A673 (cell line): ENCODE measurements at regions not wholly inside any gene's neighbourhood (a gene's known extent, or its start where the extent isn't known, plus 50 kb on each side); places are given as distances from the start of the nearest gene placed in this dataset.

Experiments used
- CTCF ChIP-seq: fragments of 300-800, 200-600 bp; sonication (generic); conservative IDR thresholded peaks from 2 replicates; pipeline ENCODE4 v1.5.1; 2017; ENCODE audit warnings: low read depth, mild to moderate bottlenecking, antibody characterized with exemption, low read length, moderate library complexity, mixed read lengths
- EZH2 ChIP-seq: fragments of 200-600 bp; sonication (generic); IDR thresholded peaks from 2 replicates; pipeline ENCODE4 v1.6.1; 2017; ENCODE audit warnings: borderline replicate concordance, low read depth, mild to moderate bottlenecking, mixed read lengths, antibody characterized with exemption, low read length; ENCODE audit not compliant: poor library complexity, severe bottlenecking

- TF ChIP-seq CTCF (no peak), EZH2 (no peak)
These were observed 810.1 kb upstream of the POU3F3 start for GRCh38 chr2:104043864-104044263.
